DMS114 treated with DMSO at 0.1 percent for 48 hours (cell line): ENCODE measurements at regions not wholly inside any gene's neighbourhood (a gene's known extent, or its start where the extent isn't known, plus 50 kb on each side); places are given as distances from the start of the nearest gene placed in this dataset.
"Not testable (repeated sequence)": the region's sequence is repeated elsewhere in the genome, so short reads cannot be mapped to it uniquely, and the experiment has no call there.

Source experiments
- DNase-seq: peaks from one replicate; lab custom pipeline; 2025; ENCODE audit not compliant: unreplicated experiment; lab: John Stamatoyannopoulos, UW

DNA sequence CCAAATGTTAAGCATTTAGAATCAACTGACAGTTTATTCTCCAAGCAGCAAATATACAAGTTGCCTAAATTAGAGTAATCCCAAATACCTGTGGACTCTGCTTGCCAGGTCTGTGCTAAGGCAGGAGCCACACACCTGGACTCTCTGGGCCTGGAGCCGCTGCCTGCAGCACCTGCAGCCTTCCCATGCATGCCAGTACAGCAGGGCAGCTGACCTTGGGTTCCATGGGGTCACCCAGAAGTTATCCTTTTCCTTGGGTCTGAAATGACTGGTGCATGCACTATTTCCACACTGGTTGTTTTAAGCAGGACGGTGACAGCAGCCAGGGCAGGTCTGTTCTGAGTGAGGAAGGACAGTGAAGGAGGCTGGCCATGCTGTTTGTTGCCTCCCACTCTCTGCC is 573.2 kb downstream of the GLRX3 start:
- no peak for DNase-seq

DNA sequence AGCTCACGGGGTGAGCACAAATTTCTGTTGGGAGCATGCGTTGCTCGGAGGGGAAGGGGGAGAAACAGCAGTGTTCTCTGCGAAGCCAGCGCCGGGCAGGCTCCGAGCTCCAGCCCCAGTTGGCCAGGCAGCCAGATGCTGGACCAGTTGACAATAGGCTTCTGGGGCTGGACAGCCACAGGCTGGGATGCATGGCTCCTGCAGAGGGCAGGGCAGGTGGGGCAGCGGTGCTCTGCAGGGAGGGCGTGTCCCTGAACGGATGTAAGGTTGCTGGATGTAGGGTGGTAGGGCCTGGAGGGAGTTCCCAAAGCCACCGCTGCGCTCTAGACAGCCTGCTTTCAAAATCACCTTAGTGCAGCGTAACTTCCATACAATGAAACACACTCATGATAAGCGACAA is 574.9 kb downstream of the GLRX3 start:
- DNase-seq: no peak

DNA sequence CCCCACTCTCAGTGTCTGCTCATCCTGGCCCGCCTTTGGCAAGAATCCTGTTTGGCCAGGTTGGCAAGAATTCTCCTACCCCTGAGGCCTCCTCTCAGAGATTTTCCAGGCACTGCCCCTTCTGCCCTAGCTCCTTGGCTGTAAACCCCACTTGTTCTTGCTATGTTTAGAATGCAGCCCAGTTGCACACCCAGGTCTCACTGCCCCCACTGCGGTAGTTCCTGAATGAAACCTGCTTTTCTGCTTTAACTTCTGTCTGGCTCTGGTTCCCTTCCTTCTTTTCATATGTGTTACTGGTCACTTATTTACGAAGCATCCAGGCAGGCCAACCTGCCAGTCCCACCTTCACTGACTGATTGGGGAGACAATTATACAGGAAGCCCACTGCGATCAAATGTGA is 576.9 kb downstream of the GLRX3 start:
- no peak for DNase-seq

DNA sequence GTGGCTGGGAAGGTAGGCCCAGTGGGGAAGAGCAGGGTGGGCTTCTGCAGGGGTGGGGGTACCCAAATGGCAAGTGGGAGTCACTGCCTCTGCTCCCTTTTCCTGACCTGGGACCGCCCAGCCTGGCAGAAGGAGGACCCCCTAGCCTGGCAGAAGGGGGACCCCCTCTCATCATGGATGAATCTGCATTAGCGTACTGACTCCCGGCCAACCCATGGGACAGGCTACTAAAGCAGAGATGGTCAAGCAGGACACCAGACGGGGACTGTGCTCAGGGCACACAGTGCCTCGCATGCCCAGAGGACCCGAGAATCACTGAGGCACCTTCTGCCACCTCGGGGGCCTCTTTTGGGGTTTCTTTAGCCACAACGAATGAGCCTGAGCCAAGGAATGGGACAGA is 577.5 kb downstream of the GLRX3 start:
- DNase-seq: no peak

DNA sequence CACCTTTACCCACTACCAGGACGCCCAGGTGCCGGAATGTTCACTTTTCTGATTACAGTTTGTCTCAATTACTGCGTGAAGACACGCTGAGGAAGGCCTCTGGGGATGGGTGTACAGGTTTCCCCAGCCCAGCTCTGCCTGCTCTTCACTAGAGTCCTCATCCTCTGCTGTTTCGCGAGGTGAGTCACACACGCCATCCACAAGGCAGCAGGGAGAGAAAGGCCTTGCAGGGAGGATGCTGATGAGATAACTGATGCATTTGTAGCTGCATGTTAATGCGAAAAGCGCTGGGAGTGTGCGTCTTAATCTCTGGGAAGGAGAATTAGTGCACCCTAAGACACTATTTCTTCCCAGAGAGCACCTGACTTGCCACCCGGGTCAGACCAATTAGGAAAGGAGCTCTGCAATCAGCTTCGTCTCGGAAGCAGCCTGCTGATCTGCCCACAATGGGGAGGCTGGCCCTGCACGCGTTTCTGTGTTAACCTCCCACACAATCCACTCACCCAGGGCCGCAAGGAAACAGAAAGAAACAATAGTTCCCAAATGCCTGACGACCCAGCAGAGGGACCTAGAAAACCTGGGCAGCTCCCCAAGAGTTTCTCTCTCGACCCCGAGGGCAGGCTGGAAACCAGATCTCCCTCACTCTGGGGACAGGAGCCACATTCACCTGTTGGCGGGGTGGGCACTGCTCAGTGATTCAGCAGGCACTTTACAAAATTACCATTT is 578.7 kb downstream of the GLRX3 start:
- no peak for DNase-seq

DNA sequence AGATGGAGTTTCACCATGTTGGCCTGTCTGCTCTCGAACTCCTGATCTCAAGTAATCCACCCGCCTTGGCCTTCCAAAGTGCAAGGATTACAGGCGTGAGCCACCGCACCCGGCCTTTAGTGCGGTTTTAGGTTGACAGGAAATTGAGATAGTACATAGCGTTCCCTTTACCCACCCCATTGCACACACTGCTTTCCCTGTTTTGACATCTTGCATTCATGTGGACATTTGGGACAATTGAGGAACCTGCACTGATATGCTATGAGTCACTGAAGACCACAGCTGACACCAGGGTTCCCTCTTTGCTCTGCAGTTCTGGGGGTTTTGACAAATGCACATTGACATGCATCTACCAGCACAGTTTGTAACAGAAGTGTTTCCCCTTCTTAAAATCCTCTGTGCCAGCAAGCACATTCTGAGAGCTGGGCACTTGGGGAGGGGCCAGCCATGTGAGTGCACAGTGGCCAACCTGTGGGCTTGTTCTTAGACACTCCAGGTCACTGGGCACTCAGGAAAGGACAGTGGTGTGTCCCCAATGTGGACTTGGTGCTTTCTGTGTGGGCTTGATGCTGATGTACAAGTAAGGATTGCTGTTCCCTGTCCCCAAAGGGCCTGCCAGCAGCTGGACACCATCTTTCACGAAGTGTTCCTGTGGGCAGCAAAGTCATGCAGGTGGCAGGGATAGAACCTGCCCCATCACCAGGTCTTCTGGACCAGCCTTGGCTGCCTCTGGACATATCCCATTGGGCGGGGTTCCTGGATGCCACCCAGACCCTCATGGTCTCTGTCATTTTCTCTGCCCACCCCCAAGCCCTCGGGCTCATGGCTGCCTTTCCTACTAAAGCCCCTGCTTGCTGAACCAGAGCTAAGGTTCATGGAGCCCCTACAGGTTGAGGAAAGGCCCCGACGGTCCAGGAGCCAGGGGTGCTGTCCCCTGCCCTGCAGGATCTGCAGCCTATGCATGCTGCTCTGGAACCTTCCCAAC is 579.8 kb downstream of the GLRX3 start:
- no peak for DNase-seq

DNA sequence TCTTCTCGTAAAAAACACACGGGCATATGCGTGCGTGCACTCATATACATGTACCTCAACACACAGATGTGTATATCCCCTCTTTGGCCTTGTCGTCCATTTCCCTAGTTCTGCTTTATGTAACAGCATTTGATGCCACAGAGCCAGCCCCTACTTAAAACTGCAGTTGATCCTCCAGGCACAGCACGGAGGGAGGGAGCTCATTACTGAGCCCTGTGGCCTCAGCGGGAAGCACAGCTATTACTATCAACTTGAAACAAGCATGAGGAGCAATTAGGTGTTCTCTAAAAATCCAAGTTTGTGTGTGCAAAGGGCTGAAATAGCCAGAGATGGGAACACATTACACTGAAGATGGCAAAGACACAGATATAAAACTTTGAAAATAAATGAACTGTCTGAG is 580.9 kb downstream of the GLRX3 start:
- no peak for DNase-seq

DNA sequence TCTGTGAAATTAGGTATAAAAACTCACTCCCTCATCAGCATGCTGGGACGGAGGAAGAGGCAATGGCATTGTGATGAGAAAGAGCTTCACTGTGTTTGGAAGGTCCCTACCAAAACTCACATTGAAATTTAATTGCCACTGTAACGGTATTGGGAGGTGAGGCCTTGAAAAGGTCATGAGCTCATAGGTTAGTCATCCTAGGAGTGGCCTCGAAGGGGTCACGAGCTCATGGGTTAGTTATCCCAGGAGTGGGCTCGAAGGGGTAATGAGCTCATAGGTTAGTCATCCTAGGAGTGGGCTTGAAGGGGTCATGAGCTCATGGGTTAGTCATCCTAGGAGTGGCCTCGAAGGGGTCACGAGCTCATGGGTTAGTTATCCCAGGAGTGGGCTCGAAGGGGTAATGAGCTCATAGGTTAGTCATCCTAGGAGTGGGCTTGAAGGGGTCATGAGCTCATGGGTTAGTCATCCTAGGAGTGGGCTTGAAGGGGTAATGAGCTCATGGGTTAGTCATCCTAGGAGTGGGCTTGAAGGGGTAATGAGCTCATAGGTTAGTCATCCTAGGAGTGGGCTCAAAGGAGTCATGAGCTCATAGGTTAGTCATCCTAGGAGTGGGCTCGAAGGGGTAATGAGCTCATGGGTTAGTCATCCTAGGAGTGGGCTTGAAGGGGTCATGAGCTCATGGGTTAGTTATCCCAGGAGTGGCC is 582.7 kb downstream of the GLRX3 start:
- not testable (repeated sequence) for DNase-seq

DNA sequence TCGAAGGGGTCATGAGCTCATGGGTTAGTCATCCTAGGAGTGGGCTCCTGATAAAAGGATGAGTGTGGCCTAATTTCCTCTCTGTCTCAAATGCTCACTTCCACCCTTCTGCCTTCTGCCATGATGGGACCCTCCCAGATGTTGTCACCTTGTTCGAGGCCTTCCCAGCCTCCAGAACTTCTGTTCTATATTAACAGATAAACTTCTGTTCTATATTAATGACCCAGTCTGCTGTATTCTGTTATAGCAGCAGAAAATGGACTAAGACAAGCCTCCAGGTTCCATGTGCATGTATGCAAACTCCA is 583.2 kb downstream of the GLRX3 start:
- no peak for DNase-seq

DNA sequence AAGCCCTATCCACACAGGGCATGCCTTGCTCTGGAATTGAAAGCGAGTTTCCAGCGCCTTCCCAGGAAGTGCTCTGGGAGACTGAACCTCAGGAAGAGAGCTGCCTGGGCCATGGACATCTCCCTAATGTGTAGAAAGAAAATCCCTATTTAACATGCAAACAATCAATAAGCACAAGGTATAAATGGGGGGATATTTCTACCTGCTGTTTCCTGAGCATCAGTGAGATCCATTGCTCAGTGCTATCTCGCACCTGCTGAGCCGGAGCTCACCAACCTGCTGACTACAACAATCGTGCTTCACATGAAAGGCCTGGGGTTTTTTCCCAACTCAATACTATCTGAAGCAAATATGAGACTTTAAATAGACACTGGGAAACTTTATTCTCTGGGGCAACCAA is 584.0 kb downstream of the GLRX3 start:
- DNase-seq: no peak

DNA sequence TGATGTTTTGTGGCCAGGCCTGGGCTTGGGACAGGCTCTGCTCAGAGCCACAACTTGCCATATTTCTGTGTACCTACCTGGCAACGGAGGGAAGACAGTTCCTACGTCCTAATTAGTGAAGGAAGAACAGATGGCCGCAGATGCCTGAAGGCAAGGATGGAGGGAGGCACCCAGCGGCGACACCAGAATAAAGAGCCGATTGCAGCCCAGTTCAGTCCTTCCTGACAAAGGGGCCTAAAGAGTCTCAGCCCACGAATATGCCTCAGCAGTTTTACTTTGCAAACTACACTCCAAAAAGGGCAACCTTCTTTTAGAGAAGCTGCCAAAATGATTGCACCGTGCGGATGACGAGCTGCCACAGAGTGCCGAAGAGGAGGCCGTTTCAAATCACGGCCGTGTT is 585.8 kb downstream of the GLRX3 start:
- no peak for DNase-seq

DNA sequence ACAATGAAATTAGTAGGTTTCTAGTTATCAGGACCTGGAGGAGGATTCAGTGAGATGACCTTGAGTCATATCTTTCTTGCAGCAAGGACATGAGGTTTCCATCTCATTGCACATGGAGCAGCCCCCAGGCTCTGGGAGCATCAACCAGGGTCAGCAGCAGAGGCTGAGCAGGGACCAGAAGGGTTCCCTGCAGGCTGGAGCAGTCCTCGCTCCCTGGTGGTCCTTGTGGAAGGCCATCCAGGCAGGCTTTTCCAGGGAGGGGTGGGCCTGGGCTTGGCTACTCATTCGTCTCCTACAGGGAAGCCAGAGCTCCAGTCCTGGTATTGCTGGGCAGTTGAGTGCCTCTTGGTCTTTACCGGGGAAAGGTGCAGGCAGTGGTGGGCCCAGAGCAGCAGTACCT is 587.5 kb downstream of the GLRX3 start:
- DNase-seq: no peak

DNA sequence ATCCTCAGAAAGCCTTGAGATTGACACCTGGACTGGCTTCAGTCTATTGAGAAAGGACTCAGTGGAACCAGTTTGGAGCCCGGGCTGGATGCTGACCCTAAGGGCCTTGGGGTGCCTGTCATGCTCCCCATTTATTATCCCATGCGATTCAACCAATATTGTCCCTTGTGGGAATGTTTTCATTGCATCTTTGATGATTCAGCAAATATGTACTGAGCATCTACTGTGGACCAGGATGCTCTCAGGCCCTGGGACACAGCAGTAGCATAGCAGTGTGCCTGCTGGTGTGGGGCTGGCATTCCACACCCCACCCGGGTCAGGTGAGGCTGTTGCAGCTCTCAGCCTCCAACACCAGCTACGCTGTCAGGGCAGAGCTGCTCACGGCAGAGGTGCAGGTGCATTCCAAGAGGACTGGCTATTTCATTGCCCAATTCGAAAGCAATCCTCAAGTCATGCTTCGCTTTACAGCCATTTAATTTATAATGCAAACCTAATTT is 586.0 kb downstream of the TCERG1L start:
- no peak for DNase-seq

DNA sequence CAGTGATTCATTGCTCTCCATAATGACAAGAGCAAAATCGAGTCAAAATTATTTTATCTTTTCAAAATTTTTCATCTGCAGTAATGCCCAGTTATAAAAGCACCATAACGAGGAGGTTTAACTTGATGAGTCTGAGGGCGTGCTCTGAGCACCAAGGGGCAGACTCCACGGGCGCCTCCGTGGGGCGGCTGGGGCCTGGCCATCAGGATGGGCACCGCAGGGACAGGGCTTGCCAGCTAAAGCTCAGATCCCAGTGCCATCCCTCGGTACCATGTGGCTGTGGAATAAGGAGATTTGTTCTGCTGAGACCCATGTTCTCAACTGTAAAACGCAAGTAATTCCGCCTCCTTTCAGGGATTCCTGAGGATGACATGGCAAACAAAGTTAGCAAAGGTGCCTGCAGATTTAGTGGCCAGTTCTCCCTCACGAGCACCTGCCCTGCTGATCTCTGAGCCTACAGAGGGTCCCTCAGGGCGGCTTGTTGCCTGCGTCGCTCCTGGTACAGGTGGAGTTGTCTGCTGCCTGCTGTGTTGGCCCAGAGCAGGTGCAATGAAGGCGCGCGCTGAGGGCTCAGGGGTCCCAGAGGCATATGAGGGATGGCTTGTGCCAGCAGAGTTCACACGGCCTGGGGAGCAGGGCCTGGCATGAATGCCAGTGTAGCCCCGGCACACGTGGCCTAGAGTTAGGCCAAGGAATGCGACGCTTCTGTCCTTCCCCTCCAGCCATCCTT is 584.4 kb downstream of the TCERG1L start:
- no peak for DNase-seq

DNA sequence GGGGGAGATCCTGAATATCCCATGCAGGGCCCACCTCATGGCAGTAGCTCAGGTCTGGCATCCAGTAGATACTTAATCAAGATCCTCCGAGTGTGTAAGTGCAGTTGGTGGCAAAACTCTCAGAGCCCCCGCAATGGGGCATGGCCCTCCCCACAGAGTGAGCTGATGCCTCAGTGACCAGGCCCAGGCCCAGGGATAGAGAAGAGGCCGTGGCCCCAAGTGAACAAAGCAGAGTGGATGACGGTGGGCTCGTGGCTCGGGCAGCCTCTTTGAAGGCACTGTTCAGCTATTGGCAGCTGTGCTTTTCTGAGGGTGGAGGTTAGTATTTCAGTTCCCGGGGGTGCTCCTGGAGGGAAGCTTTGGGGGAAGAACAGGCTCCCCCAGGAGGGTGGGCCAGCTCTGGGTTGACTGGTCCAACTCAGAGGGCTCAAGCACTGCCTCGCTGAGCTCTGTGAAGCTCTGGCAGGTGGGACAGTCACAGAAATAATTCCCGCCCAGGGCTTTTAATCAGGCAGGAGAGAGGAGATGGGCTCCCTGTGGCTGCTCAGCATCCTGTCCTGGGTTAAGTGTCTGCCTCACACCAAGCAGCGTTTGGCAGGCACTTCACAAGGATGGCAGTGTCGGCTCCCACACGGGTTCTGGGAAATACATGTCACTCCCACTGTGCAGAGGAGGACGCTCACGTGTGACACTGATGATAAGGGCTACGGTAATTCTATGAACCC is 583.6 kb downstream of the TCERG1L start:
- no peak for DNase-seq

DNA sequence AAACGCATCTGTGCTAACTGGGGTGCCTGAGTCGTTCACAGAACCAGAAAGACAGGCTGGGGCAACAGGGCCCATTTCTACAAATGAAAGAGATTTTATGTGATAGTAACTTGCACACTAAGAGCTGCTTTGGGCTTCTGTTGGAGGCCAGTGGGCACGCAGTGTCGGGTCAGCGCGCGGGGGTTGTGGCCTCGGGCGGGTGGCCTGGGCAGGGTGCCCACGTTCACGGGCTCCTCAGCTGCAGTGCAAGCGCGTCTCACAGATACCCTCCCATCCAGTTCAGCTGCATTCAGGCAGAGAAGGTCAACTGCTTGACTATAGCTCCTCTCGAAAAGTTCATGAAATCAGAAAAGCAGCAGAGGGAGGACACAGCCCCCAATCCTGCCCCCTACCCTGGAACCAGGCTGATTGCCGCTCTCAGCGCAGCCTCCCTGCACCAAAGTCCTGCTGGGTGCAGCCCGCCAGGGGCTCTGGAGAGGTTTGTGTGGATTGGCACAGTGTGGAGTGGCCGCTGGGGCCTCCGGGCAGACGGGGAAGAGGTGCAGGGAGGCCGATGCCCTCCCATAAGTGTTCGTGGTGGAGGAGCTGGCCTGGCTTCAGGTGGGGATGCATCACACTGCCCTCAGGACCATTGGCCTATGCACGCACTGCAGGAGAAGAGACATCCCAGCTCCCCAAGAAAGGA is 582.8 kb downstream of the TCERG1L start:
- no peak for DNase-seq

DNA sequence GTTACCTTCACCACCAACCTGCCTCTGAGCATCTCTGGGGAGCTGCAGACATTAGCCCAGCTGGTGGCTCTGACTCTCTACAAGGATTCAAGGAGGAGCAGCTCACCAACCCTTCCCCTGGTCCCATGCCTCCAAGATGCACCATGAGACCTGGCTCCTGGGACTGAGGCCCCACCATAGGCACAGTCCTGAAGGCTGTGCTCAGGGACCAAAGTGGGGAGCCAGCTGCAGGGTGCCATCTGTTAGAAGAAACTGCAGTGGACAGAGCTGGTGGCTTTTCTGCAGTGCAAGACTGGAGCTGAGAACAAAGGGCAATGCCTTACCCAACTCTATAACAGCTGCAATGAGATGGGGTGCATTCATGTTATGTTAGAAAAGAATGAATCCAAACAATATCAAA is 581.6 kb downstream of the TCERG1L start:
- no peak for DNase-seq

DNA sequence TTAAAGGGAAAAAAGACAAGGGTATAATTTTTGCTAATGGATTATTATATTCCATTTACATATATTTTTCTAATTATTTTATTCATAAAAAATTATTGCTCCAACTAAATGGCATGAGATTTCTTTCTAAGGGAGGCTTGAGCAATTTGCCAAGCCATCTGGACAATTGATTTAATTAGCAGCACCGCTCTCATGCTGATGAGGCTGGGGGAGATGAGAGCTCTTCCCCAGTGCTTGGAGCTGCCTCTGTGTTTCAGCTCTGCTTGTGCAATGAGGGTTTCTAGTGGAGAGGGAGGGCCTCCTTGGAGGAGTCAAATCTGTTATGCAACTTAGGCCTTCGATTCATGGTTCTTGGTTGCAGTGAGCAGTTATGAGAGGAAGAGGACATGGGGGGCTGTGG is 574.3 kb downstream of the TCERG1L start:
- no peak for DNase-seq

DNA sequence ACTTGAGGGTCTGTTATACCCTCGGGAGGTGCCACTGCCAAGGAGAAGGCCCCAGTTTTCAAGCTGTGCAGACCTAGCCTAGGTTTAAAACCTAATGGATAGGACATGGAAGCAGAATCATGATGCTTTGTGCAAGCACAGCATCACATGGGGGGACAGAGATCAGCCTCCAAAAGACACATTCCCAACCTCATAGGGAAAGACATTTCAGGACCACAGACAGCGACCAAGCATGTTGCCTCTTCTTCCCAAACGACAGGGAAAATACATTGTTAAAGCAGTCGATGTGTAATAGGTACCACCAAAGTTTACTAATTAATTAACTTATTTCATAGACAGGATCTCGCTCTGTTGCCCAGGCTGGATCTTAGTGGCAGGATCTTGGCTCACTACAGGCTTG is 573.9 kb downstream of the TCERG1L start:
- DNase-seq: no peak
